Gastroesophageal sphincter (tissue), 3 donors: ENCODE measurements at regions not wholly inside any gene's neighbourhood (a gene's known extent, or its start where the extent isn't known, plus 50 kb on each side); places are given as distances from the start of the nearest gene placed in this dataset.

Experiments used
- CTCF ChIP-seq, 4 experiments: fragments of 200-600 bp in 2 of 4; fragments of 450-650 bp in 2 of 4; sonication (generic) in 1 of 4; IDR thresholded peaks; one replicate each; pipeline ENCODE4 v1.5.1; 2017 to 2019; ENCODE audit warnings: antibody characterized with exemption in 4 of 4, mild to moderate bottlenecking in 2 of 4, moderate library complexity in 2 of 4
- EP300 ChIP-seq: sonication (generic); formaldehyde crosslinking; IDR thresholded peaks from one replicate; pipeline ENCODE4 v1.6.1; 2017; ENCODE audit warnings: antibody characterized with exemption, mild to moderate bottlenecking
- POLR2A ChIP-seq, 2 donors: fragments of 450-650 bp; IDR thresholded peaks; one replicate each; pipeline ENCODE4 v1.6.1; 2017; ENCODE audit warnings: antibody characterized with exemption in 2 of 2, mild to moderate bottlenecking in 2 of 2, moderate library complexity in 1 of 2

- TF ChIP-seq POLR2A (IDR thresholded peaks at IDR 0.05): no peak
- no peak for TF ChIP-seq CTCF (IDR thresholded peaks at IDR 0.05)
- TF ChIP-seq EP300: no peak
These were observed 72.7 kb downstream of the MRPL36 start for GRCh38 chr5:1726956-1727355.
